Astrocyte of the cerebellum (primary cell): ENCODE measurements at regions not wholly inside any gene's neighbourhood (a gene's known extent, or its start where the extent isn't known, plus 50 kb on each side); places are given as distances from the start of the nearest gene placed in this dataset.

Experiments
- DNase-seq: peaks from one replicate; pipeline ENCODE4 v3.0.0-alpha.2; 2011; ENCODE audit warnings: low read depth
- H3K4me3 ChIP-seq: 2 replicates; pipeline ENCODE4 v1.5.1; 2011; ENCODE audit warnings: mild to moderate bottlenecking, low read depth, low read length, moderate library complexity
- in situ Hi-C: cut with HindIII; loops from 2 replicates; pipeline ENCODE4 v1.10.0; 2017; ENCODE audit warnings: low sequenced_read_pairs
- TF ChIP-seq, protein P1 (sequence below): IDR thresholded peaks from 2 replicates; pipeline ENCODE4 v1.5.1; 2012; ENCODE audit warnings: low read length, low read depth, moderate library complexity, mild to moderate bottlenecking; ENCODE audit errors: missing control alignments

DNA sequence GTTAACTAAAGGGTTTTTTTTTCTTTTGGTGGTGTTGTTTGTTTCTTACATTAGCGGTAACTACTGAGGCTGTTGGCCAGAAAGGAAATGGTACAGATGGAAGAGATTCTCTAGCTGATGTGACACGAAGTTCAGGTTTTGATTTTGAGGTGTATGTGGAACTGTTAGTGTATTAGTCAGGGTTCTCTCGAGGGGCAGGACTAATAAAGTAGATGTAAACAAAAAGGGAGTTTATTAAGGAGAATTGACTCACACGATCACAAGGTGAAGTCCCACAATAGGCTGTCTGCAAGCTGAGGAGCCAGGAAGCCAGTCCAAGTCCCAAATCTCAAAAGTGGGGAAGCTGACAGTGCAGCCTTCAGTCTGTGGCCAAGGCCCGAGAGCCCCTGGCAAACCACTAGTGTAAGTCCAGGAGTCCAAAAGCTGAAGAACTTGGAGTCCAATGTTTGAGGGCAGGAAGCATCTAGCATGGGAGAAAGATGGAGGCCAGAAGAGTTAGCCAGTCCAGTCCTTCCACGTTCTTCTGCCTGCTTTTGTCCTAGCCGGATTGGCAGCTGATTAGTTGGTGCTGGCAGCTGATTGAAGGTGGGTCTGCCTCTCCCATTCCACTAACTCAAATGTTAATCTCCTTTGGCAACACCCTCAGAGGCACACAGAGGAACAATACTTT, 577.6 kb downstream of the EFNB2 start:
- in situ Hi-C loops = no loop called here
- TF ChIP-seq, protein P1, sequence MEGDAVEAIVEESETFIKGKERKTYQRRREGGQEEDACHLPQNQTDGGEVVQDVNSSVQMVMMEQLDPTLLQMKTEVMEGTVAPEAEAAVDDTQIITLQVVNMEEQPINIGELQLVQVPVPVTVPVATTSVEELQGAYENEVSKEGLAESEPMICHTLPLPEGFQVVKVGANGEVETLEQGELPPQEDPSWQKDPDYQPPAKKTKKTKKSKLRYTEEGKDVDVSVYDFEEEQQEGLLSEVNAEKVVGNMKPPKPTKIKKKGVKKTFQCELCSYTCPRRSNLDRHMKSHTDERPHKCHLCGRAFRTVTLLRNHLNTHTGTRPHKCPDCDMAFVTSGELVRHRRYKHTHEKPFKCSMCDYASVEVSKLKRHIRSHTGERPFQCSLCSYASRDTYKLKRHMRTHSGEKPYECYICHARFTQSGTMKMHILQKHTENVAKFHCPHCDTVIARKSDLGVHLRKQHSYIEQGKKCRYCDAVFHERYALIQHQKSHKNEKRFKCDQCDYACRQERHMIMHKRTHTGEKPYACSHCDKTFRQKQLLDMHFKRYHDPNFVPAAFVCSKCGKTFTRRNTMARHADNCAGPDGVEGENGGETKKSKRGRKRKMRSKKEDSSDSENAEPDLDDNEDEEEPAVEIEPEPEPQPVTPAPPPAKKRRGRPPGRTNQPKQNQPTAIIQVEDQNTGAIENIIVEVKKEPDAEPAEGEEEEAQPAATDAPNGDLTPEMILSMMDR = no peak
- no peak for DNase-seq
- H3K4me3 ChIP-seq = no peak overlapping the region

DNA sequence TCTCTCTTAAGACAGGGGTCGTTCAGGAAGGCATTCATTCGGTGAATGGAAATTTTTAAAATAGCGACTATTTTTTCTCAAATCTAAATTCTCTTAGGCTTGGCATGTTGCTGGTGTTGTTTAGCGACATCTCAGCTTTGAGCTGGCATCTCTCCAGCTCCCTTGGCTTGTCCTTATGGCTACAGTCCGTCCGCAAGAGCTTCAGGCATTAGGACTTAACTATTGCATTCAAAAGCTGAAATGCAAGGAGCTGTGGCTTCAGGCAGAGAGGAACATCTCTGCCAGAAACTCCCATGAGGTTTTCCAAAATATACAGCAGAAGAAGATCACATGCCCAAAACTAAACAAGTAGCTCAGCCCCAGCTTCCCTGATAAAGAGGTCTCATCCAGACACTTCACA, 578.5 kb downstream of the EFNB2 start:
- no peak for DNase-seq
- in situ Hi-C loops = no loop called here
- H3K4me3 ChIP-seq = no peak overlapping the region
- TF ChIP-seq, protein P1 = no peak

GRCh38 chr13:105952973-105953290, 582.5 kb downstream of the EFNB2 start:
- DNase-seq = no peak
- in situ Hi-C loops = no loop called here

DNA sequence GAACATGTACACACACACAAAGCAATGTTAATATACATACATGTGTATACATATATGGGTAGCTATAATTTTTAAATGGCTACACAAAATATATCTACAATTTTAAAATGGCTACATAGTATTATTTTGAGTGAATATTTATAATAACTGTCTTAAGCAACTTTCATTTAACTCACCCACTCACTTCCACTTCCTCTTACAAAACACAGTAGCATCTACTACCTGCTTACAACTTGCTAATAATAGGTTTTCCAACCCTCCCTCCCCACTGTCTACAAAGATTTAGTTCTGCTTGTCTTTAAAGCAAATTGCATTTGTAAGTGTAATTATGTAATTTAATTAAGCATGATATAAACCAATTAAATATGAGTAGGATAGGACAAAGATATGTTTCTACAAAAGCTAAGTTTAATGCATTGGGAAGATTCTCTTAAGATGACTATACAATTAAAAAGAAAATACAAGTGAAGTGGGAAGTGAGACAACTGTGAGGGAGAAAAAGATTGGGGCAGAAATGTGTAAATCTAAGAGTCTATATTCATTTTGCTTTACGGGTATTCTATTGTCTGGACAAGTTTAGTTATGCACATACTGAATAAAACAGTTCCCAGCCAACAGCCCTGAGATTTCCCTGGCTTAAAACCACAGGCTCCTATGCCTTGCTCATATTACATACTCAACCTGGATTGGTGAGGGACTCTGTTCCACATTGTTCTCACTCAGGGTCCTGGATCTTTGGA, 583.1 kb downstream of the EFNB2 start:
- in situ Hi-C loops = no loop called here
- H3K4me3 ChIP-seq = no peak overlapping the region
- TF ChIP-seq, protein P1 = no peak
- no peak for DNase-seq

More at GRCh38 chr13:105952973-105953290, 582.5 kb downstream of the EFNB2 start:
- H3K4me3 ChIP-seq = no peak overlapping the region
- TF ChIP-seq, protein P1 = no peak

GRCh38 chr13:105948143-105948542, 587.3 kb downstream of the EFNB2 start:
- in situ Hi-C loops = no loop called here
- no peak for DNase-seq
- TF ChIP-seq, protein P1 = peak; percentile 6
- H3K4me3 ChIP-seq = no peak overlapping the region

DNA sequence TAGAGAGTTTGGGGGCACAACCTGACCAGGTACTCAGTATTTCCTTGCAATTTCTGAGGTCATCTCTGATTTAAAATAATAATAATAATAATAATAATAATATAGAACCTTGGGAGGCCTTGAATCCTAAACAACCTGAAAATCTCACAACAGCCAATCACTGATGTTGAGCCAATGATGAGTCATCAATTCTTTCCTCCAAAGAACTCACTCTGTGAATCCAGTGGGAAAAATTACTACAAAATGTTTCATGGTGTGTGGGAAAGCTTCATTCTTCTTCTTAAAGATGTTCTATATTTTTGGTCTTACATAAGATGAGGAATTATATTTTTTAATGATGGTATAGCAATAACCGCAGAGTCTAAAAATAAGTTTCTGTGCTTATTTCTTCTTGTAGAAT, 594.6 kb downstream of the EFNB2 start:
- H3K4me3 ChIP-seq = no peak overlapping the region
- DNase-seq = no peak
- in situ Hi-C loops = no loop called here
- TF ChIP-seq, protein P1 = no peak
